LNCaP clone FGC (cell line): ENCODE measurements at regions not wholly inside any gene's neighbourhood (a gene's known extent, or its start where the extent isn't known, plus 50 kb on each side); places are given as distances from the start of the nearest gene placed in this dataset.

ENCODE experiments used
- DNase-seq: peaks from one replicate; pipeline ENCODE4 v3.0.0-alpha.2; 2011; ENCODE audit warnings: low read depth
- H3K4me3 ChIP-seq: 2 replicates; pipeline ENCODE4 v1.5.1; 2011; ENCODE audit warnings: mild to moderate bottlenecking, low read depth, low read length, control low read depth
- CTCF ChIP-seq: IDR thresholded peaks from 2 replicates; pipeline ENCODE4 v1.5.1; 2012; ENCODE audit warnings: mild to moderate bottlenecking; ENCODE audit not compliant: control insufficient read depth, insufficient read depth; ENCODE audit errors: extremely low read depth

DNA sequence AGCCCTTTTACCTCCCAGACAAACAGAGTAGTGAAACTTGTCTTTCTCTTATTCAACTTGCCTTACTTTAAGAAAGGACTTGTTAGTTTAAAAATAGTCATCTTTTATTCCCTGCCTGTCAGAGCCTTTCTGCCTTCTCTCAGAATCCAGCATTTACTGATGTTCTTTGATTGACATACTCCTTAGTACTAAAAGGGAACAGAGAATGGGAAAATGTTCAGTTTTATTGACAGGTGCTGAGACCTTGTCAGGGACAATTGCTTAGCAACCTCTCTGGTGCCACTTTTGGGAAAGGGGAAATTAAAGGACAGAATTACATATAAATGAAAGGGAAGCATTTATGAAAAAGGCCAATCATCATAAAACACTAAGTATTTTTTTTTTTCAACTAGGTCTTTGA is 378.3 kb downstream of the PDCD6IP start:
- TF ChIP-seq CTCF = no peak

GRCh38 chr3:34178415-34178814 is 380.0 kb downstream of the PDCD6IP start:
- TF ChIP-seq CTCF = no peak
- no peak for DNase-seq
- H3K4me3 ChIP-seq = no peak overlapping the region

More for the DNA sequence above, 378.3 kb downstream of the PDCD6IP start:
- DNase-seq = no peak
- no peak overlapping the region for H3K4me3 ChIP-seq

- TF ChIP-seq CTCF = no peak
- no peak for DNase-seq
- no peak overlapping the region for H3K4me3 ChIP-seq
Measured at GRCh38 chr3:34179716-34180115, 381.3 kb downstream of the PDCD6IP start.

DNA sequence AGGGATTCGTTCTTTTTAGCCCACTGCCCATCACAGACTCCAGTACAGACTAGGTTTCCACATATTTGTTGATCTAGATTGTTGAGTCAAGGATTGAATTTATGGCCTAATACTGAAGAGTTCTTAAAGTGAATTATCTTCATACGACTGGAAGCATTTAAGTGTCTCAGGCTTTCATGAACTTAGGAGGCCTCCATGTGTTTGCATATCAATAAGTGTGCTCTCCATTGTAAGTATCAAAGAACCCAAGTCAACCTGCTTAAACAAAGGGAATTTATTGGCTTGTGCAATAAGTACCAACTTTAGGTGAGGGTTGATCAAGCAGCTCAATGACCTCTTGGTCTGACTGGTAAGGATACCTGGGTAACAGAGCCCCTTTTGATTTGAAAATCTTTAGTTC is 382.1 kb downstream of the PDCD6IP start:
- H3K4me3 ChIP-seq = no peak overlapping the region
- DNase-seq = no peak
- TF ChIP-seq CTCF = no peak

- H3K4me3 ChIP-seq = no peak overlapping the region
- no peak for TF ChIP-seq CTCF
- DNase-seq = no peak
Measured at GRCh38 chr3:34183114-34183513, 384.7 kb downstream of the PDCD6IP start.

DNA sequence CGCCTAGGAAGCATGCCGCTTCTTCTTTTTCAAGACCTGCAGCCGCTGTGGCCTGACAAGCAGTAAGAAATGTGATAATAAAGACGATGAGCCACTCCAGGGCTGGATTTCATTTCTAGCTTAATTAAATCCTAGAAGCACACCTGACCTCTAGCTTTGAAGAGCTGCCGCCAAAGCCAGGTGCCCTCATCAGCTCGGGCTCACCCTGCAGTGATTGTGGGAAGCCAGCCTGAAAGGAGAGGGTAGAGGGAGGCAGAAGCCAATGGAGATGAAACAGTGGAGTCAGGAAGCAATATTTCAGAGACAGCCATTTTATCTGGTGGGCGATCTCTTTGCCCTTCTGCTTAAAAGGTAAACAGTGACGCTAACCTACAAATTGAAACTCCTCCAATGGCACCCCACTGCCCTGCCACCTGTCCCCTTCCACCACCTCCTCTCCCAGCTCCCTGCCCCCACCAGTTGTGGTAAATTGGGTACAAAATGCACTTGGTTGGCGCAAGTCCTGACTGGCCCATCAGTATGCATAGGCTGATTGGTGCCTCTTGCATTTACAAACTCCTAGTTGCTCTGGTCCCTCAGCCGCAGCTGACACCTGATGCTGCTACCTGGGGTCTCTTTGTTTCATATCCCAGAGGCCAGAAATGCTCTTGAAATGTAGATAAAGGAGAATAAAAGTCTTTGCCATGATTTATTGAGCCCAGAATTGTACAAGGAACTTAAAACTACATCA is 385.3 kb downstream of the PDCD6IP start:
- no peak overlapping the region for H3K4me3 ChIP-seq
- TF ChIP-seq CTCF = no peak
- no peak for DNase-seq

- no peak for TF ChIP-seq CTCF
- no peak for DNase-seq
Measured at GRCh38 chr3:34185301-34185700, 386.9 kb downstream of the PDCD6IP start.

More at GRCh38 chr3:34185301-34185700, 386.9 kb downstream of the PDCD6IP start:
- H3K4me3 ChIP-seq = no peak overlapping the region
